Endothelial cell (in vitro differentiated cells): ENCODE measurements at regions not wholly inside any gene's neighbourhood (a gene's known extent, or its start where the extent isn't known, plus 50 kb on each side); places are given as distances from the start of the nearest gene placed in this dataset.
"Not testable (repeated sequence)": the region's sequence is repeated elsewhere in the genome, so short reads cannot be mapped to it uniquely, and the experiment has no call there.

Experiments used
- DNase-seq: peaks from one replicate; pipeline ENCODE4 v3.0.0; 2021; ENCODE audit warnings: low spot score
- H3K27ac Mint-ChIP-seq: one replicate; pipeline ENCODE4 v1.8.0; 2021; ENCODE audit warnings: mixed read lengths, inconsistent platforms; ENCODE audit not compliant: unreplicated experiment
- H3K27me3 Mint-ChIP-seq: one replicate; pipeline ENCODE4 v1.8.0; 2021; ENCODE audit warnings: mild to moderate bottlenecking, moderate library complexity, mixed read lengths, inconsistent platforms; ENCODE audit not compliant: unreplicated experiment
- H3K36me3 Mint-ChIP-seq: one replicate; pipeline ENCODE4 v1.8.0; 2021; ENCODE audit warnings: mild to moderate bottlenecking, low read depth, mixed read lengths, inconsistent platforms; ENCODE audit not compliant: unreplicated experiment
- H3K4me1 Mint-ChIP-seq: one replicate; pipeline ENCODE4 v1.8.0; 2021; ENCODE audit warnings: mild to moderate bottlenecking, mixed read lengths, inconsistent platforms; ENCODE audit not compliant: unreplicated experiment
- H3K4me3 Mint-ChIP-seq: one replicate; pipeline ENCODE4 v1.8.0; 2021; ENCODE audit warnings: mild to moderate bottlenecking, mixed read lengths, inconsistent platforms; ENCODE audit not compliant: unreplicated experiment
- H3K9me3 Mint-ChIP-seq: one replicate; pipeline ENCODE4 v1.8.0; 2021; ENCODE audit warnings: mixed read lengths, inconsistent platforms; ENCODE audit not compliant: unreplicated experiment
- TF ChIP-seq, protein P1 (sequence below): fragments of 200-600 bp; sonication (generic); IDR thresholded peaks from one replicate; pipeline ENCODE4 v1.5.0; 2021; ENCODE audit warnings: antibody characterized with exemption; ENCODE audit not compliant: unreplicated experiment

- Mint-ChIP-seq H3K4me1 (no peaks in the 10 kb centered on the region), H3K4me3 (no peak overlapping the region), H3K27me3 (no peaks in the 10 kb centered on the region)
Observed at GRCh38 chr2:7633566-7634153, 716.4 kb downstream of the RNF144A start.

DNA sequence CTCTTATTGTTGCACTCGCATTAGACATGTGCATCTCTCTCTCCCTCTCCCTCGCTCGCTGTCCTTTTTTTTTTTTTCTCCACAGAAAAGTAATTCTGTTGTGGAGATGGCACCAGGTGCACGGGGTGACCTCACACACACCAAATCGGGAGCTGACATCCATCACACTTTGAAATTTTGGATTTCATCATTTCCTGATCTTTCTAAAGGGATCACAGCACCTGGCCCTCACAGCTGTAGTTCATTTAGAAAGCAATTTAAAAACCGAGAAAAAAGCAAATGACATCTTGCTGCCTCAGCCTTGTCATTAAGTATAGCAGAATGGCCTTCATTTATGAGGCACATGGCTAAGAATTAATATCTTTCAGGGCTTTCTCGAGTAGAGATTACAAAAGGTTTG lies 717.2 kb downstream of the RNF144A start:
- no peak for DNase-seq
- Mint-ChIP-seq H3K27me3 (no peaks in the 10 kb centered on the region), H3K36me3 (no peaks in the 10 kb centered on the region), H3K4me1 (no peaks in the 10 kb centered on the region), H3K27ac (no peak overlapping the region), H3K4me3 (no peak overlapping the region), H3K9me3 (no peaks in the 10 kb centered on the region)
- TF ChIP-seq, protein P1, sequence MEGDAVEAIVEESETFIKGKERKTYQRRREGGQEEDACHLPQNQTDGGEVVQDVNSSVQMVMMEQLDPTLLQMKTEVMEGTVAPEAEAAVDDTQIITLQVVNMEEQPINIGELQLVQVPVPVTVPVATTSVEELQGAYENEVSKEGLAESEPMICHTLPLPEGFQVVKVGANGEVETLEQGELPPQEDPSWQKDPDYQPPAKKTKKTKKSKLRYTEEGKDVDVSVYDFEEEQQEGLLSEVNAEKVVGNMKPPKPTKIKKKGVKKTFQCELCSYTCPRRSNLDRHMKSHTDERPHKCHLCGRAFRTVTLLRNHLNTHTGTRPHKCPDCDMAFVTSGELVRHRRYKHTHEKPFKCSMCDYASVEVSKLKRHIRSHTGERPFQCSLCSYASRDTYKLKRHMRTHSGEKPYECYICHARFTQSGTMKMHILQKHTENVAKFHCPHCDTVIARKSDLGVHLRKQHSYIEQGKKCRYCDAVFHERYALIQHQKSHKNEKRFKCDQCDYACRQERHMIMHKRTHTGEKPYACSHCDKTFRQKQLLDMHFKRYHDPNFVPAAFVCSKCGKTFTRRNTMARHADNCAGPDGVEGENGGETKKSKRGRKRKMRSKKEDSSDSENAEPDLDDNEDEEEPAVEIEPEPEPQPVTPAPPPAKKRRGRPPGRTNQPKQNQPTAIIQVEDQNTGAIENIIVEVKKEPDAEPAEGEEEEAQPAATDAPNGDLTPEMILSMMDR: no peak

More at GRCh38 chr2:7633566-7634153, 716.4 kb downstream of the RNF144A start:
- Mint-ChIP-seq H3K9me3 (no peaks in the 10 kb centered on the region), H3K36me3 (no peaks in the 10 kb centered on the region), H3K27ac (no peak overlapping the region)
- no peak for DNase-seq
- TF ChIP-seq, protein P1: no peak

DNA sequence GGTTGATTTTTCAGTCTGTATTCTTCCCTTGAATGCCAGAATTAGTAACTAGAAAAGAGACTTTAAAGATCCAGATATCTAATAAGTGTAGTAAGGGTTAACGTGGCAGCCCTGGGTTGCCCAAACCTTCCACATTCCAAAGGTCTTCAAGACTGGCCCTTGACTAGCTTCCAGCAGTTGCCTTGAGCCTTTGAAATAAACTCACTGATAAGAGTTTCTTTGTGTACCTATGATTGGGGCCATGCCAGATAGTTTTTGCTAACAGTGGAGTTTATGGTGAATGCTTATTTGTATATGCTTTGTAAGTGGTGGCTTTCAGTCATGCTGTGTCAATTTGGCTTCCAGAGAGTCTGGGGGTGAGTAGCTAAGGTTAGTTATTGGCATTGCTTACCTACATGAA lies 722.3 kb downstream of the RNF144A start:
- TF ChIP-seq, protein P1: no peak
- H3K4me1 Mint-ChIP-seq: no peaks in the 10 kb centered on the region
- H3K9me3 Mint-ChIP-seq: peaks cover 14% of the 10 kb centered on the region
- H3K36me3 Mint-ChIP-seq: peaks cover 13% of the 10 kb centered on the region
- DNase-seq: no peak
- no peak overlapping the region for H3K27ac Mint-ChIP-seq
- H3K4me3 Mint-ChIP-seq: no peak overlapping the region
- peaks cover 2% of the 10 kb centered on the region for H3K27me3 Mint-ChIP-seq

- not testable (repeated sequence) for DNase-seq, H3K27ac Mint-ChIP-seq, H3K4me3 Mint-ChIP-seq, H3K4me1 Mint-ChIP-seq, H3K27me3 Mint-ChIP-seq
- H3K9me3 Mint-ChIP-seq: peaks cover 14% of the 10 kb centered on the region
- H3K36me3 Mint-ChIP-seq: peaks cover 13% of the 10 kb centered on the region
Observed at GRCh38 chr2:7641272-7641671, 724.1 kb downstream of the RNF144A start.

- no peak for DNase-seq
- no peaks in the 10 kb centered on the region for H3K27me3 Mint-ChIP-seq
- H3K36me3 Mint-ChIP-seq: peaks cover 9% of the 10 kb centered on the region
- no peaks in the 10 kb centered on the region for H3K4me1 Mint-ChIP-seq
- TF ChIP-seq, protein P1: no peak
- no peak overlapping the region for H3K27ac Mint-ChIP-seq
- peaks cover 11% of the 10 kb centered on the region for H3K9me3 Mint-ChIP-seq
- H3K4me3 Mint-ChIP-seq: no peak overlapping the region
Observed at GRCh38 chr2:7646024-7646423, 728.8 kb downstream of the RNF144A start.
